Liver (tissue), 8 donors: ENCODE measurements at regions not wholly inside any gene's neighbourhood (a gene's known extent, or its start where the extent isn't known, plus 50 kb on each side); places are given as distances from the start of the nearest gene placed in this dataset.

Experiments
- DNase-seq: peaks from one replicate; pipeline ENCODE4 v3.0.0-alpha.2; 2017; ENCODE audit warnings: low spot score
- H3K27ac ChIP-seq, 2 donors: one replicate each; pipeline ENCODE4 v1.7.0; 2013; ENCODE audit warnings: inconsistent platforms in 2 of 2, low read length in 2 of 2, control low read depth in 1 of 2, low read depth in 1 of 2, mild to moderate bottlenecking in 1 of 2
- H3K27me3 ChIP-seq, 4 donors: one replicate each; pipeline versions ENCODE4 v1.6.1 to v1.7.0; 2013; ENCODE audit warnings: low read length in 3 of 4, inconsistent platforms in 1 of 4, mild to moderate bottlenecking in 1 of 4, moderate library complexity in 1 of 4; ENCODE audit not compliant: control insufficient read depth in 4 of 4, insufficient read depth in 4 of 4
- H3K36me3 ChIP-seq, 4 donors: one replicate each; pipeline versions ENCODE4 v1.6.1 to v1.7.0; 2013; ENCODE audit warnings: low read length in 3 of 4, mild to moderate bottlenecking in 3 of 4, low read depth in 1 of 4, moderate library complexity in 1 of 4; ENCODE audit not compliant: control insufficient read depth in 4 of 4, insufficient read depth in 3 of 4
- H3K4me1 ChIP-seq, 4 donors: one replicate each; pipeline versions ENCODE4 v1.6.1 to v1.7.0; 2013; ENCODE audit warnings: low read length in 3 of 4, mild to moderate bottlenecking in 3 of 4, moderate library complexity in 1 of 4; ENCODE audit not compliant: control insufficient read depth in 4 of 4, insufficient read depth in 4 of 4
- H3K4me3 ChIP-seq, 3 donors: one replicate each; pipeline versions ENCODE4 v1.6.1 to v1.7.0; 2013; ENCODE audit warnings: low read length in 3 of 3, control low read depth in 1 of 3, low read depth in 1 of 3, mild to moderate bottlenecking in 1 of 3
- H3K9ac ChIP-seq, 2 donors: one replicate each; pipeline ENCODE4 v1.7.0; 2013; ENCODE audit warnings: low read length in 2 of 2, mild to moderate bottlenecking in 2 of 2, moderate library complexity in 2 of 2, control low read depth in 1 of 2, low read depth in 1 of 2
- H3K9me3 ChIP-seq, 4 donors: one replicate each; pipeline versions ENCODE4 v1.6.1 to v1.7.0; 2013; ENCODE audit warnings: low read length in 3 of 4; ENCODE audit not compliant: control insufficient read depth in 4 of 4
- EGR1 ChIP-seq, 2 donors: IDR thresholded peaks; 2 replicates each; pipeline ENCODE4 v1.6.1; 2016 to 2018; ENCODE audit warnings: antibody characterized with exemption in 2 of 2, low read depth in 2 of 2
- FOXA1 ChIP-seq: IDR thresholded peaks from 2 replicates; pipeline ENCODE4 v1.6.1; 2016; ENCODE audit warnings: antibody characterized with exemption
- FOXA2 ChIP-seq: IDR thresholded peaks from 2 replicates; pipeline ENCODE4 v1.6.1; 2016; ENCODE audit warnings: antibody characterized with exemption
- GABPA ChIP-seq, 2 donors: IDR thresholded peaks in 1 of 2; conservative IDR thresholded peaks in 1 of 2; 2 replicates each; pipeline ENCODE4 v1.6.1; 2016; ENCODE audit warnings: antibody characterized with exemption in 2 of 2, mild to moderate bottlenecking in 1 of 2, moderate library complexity in 1 of 2
- HNF4G ChIP-seq: IDR thresholded peaks from 2 replicates; pipeline ENCODE4 v1.6.1; 2016; ENCODE audit warnings: antibody characterized with exemption
- JUND ChIP-seq, 2 donors: IDR thresholded peaks; 2 replicates each; pipeline ENCODE4 v1.6.1; 2016; ENCODE audit warnings: antibody characterized with exemption in 2 of 2
- MAX ChIP-seq: IDR thresholded peaks from 2 replicates; pipeline ENCODE4 v1.6.1; 2016; ENCODE audit warnings: antibody characterized with exemption
- NR2F2 ChIP-seq: IDR thresholded peaks from 2 replicates; pipeline ENCODE4 v1.6.1; 2016; ENCODE audit warnings: antibody characterized with exemption
- RAD21 ChIP-seq, 2 donors: IDR thresholded peaks; 2 replicates each; pipeline ENCODE4 v1.6.1; 2016; ENCODE audit warnings: antibody characterized with exemption in 2 of 2, mild to moderate bottlenecking in 2 of 2
- RXRA ChIP-seq, 2 donors: IDR thresholded peaks; 2 replicates each; pipeline ENCODE4 v1.6.1; 2017 to 2018; ENCODE audit warnings: antibody characterized with exemption in 2 of 2, mild to moderate bottlenecking in 1 of 2
- SP1 ChIP-seq: IDR thresholded peaks from 2 replicates; pipeline ENCODE4 v1.6.1; 2018; ENCODE audit warnings: antibody characterized with exemption, mild to moderate bottlenecking
- TAF1 ChIP-seq: conservative IDR thresholded peaks from 2 replicates; pipeline ENCODE4 v1.6.1; 2016; ENCODE audit warnings: antibody characterized with exemption, mild to moderate bottlenecking
- YY1 ChIP-seq: IDR thresholded peaks from 2 replicates; pipeline ENCODE4 v1.6.1; 2016; ENCODE audit warnings: antibody characterized with exemption, mild to moderate bottlenecking
- ZBTB33 ChIP-seq: IDR thresholded peaks from 2 replicates; pipeline ENCODE4 v1.6.1; 2016; ENCODE audit warnings: antibody characterized with exemption
- WGBS: extraction: QIAGEN DNeasy Blood & Tissue Kit; methylation state at CpG from one replicate; pipeline ENCODE4 v1.1.7; 2013; 5-methylcytosine and 5-hydroxymethylcytosine counted together
- TF ChIP-seq, protein P1 (sequence below): fragments of 150-350 bp; IDR thresholded peaks from 2 replicates; pipeline ENCODE4 v1.5.1; 2017; ENCODE audit warnings: improper control_type of control experiment, low read depth, low read length; ENCODE audit not compliant: missing input control
- donor health status: healthy.
- donor health status: healthy.
- donor health status: healthy.
- donor health status: healthy.
- donor health status: healthy.

- no peak overlapping the region for H3K9ac ChIP-seq
- no peaks in the 10 kb centered on the region for H3K4me1 ChIP-seq
- TF ChIP-seq RXRA (IDR thresholded peaks at IDR 0.05) (no peak), EGR1 (IDR thresholded peaks at IDR 0.05; ENCODE audit: low read depth in 2 of 2) (no peak), SP1 (no peak), YY1 (no peak), TAF1 (no peak), GABPA (IDR thresholded peaks at IDR 0.05 in 1 of 2, conservative IDR thresholded peaks at IDR 0.05 in 1 of 2) (no peak), NR2F2 (no peak), FOXA2 (no peak)
- H3K36me3 ChIP-seq, result no peaks in the 10 kb centered on the region
- no peak for DNase-seq
- WGBS, result 82% methylated on average over 2 of the region's 2 CpGs
- no peaks in the 10 kb centered on the region for H3K9me3 ChIP-seq
- no peak overlapping the region for H3K27ac ChIP-seq
- no peak overlapping the region for H3K4me3 ChIP-seq
- H3K27me3 ChIP-seq, result no peaks in the 10 kb centered on the region
Measured at GRCh38 chr4:32129967-32130366, 1409.8 kb downstream of the PCDH7 start.

GRCh38 chr4:32133141-32133540 lies 1413.0 kb downstream of the PCDH7 start:
- H3K4me1 ChIP-seq, result no peaks in the 10 kb centered on the region
- WGBS, result 86% methylated on average over 1 of the region's 1 CpG
- H3K4me3 ChIP-seq, result no peak overlapping the region
- H3K9ac ChIP-seq, result no peak overlapping the region
- H3K27ac ChIP-seq, result no peak overlapping the region
- no peak for TF ChIP-seq SP1
- TF ChIP-seq TAF1, result no peak
- TF ChIP-seq HNF4G, result no peak
- no peak for TF ChIP-seq GABPA (IDR thresholded peaks at IDR 0.05 in 1 of 2, conservative IDR thresholded peaks at IDR 0.05 in 1 of 2)
- TF ChIP-seq, protein P1, sequence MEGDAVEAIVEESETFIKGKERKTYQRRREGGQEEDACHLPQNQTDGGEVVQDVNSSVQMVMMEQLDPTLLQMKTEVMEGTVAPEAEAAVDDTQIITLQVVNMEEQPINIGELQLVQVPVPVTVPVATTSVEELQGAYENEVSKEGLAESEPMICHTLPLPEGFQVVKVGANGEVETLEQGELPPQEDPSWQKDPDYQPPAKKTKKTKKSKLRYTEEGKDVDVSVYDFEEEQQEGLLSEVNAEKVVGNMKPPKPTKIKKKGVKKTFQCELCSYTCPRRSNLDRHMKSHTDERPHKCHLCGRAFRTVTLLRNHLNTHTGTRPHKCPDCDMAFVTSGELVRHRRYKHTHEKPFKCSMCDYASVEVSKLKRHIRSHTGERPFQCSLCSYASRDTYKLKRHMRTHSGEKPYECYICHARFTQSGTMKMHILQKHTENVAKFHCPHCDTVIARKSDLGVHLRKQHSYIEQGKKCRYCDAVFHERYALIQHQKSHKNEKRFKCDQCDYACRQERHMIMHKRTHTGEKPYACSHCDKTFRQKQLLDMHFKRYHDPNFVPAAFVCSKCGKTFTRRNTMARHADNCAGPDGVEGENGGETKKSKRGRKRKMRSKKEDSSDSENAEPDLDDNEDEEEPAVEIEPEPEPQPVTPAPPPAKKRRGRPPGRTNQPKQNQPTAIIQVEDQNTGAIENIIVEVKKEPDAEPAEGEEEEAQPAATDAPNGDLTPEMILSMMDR, result no peak
- no peak for TF ChIP-seq MAX
- TF ChIP-seq FOXA1, result no peak
- no peak for TF ChIP-seq RAD21 (IDR thresholded peaks at IDR 0.05)
- H3K9me3 ChIP-seq, result no peaks in the 10 kb centered on the region
- no peaks in the 10 kb centered on the region for H3K36me3 ChIP-seq
- no peak for DNase-seq
- H3K27me3 ChIP-seq, result no peaks in the 10 kb centered on the region

- no peak overlapping the region for H3K27ac ChIP-seq
- no peak for DNase-seq
- no peak overlapping the region for H3K4me3 ChIP-seq
- no peaks in the 10 kb centered on the region for H3K4me1 ChIP-seq
- H3K9me3 ChIP-seq, result no peaks in the 10 kb centered on the region
- H3K27me3 ChIP-seq, result no peaks in the 10 kb centered on the region
- H3K9ac ChIP-seq, result no peak overlapping the region
- no peaks in the 10 kb centered on the region for H3K36me3 ChIP-seq
- TF ChIP-seq EGR1 (IDR thresholded peaks at IDR 0.05; ENCODE audit: low read depth in 2 of 2) (no peak), JUND (IDR thresholded peaks at IDR 0.05) (no peak), FOXA1 (no peak), TAF1 (no peak), GABPA (IDR thresholded peaks at IDR 0.05 in 1 of 2, conservative IDR thresholded peaks at IDR 0.05 in 1 of 2) (no peak), HNF4G (no peak), ZBTB33 (no peak)
- TF ChIP-seq, protein P1, result no peak
Measured at GRCh38 chr4:32133734-32134133, 1413.6 kb downstream of the PCDH7 start.
